HG03520 (cell line): ENCODE measurements at regions not wholly inside any gene's neighbourhood (a gene's known extent, or its start where the extent isn't known, plus 50 kb on each side); places are given as distances from the start of the nearest gene placed in this dataset.

Source experiments
- ATAC-seq: cut with Tn5 transposase; IDR thresholded peaks from one replicate; pipeline ENCODE4 v1.9.1; 2021; ENCODE audit warnings: mild to moderate bottlenecking, moderate library complexity; ENCODE audit not compliant: unreplicated experiment

DNA sequence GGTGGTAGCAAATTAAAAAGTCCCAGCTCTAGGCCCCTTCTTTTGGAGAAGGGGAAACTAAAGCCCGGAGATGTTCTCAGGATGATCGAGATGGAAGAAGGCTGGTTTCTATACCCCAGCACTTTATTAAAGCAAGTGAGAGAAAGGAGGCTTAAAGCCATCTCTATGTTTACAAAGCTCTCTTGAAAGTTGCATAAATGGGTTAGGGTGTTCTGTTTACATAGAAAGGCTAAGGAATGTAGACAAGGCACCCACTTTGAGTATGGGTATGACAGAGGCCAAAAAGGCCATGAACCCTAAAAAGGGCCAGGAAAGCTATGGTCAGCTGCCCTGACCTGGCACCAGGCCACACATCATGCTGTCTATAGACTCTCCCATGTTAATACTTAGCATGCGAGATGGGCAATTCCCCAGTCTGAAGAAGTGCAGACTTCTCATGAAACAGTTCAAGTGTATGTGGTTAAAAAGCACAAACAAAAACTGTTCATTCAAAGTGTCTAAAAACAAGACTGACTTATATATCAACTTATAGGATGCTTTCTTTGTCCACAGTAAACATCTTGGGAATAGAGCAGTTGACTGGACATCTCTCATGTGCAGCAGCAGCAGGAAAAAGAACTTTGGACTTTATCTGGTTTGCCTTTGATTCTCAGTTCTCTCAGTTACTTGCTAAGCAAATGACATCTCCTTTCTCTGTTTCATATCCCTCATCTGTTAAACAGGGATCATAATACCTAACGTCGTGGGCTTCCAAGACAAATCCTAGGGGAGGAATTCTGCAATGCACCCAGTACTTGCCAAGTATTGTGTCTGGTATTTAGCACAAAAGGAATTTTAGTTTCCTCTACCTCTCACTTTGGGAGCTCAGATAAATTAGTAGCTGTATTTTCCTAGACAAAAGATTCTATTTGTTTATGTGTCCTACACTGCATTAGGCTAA is 521.6 kb downstream of the PLPP3 start:
- ATAC-seq, result no peak

DNA sequence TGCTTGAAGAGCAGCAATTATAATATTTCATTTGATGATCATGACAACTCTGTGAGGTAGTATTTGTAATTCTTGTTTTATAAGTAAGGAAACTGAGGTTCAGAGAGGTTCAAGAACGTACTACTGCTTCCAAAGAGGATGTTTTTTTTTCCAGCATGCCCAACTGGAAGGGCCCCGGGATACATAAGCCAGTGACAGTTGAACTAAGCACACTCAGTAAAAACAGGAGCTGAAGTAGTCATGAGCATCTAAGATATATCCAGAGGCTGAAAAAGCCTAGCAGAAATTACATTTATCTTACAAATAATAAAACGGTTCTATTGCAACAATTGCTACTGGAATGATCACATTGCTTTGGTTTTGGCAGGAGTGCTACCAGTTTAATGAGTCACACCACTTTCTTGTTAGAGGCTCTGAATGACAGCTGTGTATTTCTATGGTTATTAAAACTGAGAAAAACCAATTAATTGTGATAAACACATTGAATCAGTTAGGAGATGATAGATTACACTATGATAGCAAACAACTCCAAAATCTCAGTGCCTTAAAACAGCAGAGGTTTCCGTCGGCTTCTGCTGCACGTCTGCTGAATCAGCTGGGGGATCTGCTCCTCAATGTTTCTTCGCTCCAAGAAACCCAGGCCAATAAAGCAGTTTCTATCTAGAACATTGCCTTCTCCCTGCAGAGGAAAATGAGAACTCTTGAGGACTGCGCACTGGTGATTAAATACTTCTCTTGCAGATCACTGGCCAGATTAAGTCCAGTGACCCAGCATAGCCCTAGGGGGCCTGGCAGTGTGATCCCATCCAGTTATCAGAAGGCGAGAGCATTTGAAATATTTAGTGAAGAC is 522.7 kb downstream of the PLPP3 start:
- ATAC-seq, result no peak

DNA sequence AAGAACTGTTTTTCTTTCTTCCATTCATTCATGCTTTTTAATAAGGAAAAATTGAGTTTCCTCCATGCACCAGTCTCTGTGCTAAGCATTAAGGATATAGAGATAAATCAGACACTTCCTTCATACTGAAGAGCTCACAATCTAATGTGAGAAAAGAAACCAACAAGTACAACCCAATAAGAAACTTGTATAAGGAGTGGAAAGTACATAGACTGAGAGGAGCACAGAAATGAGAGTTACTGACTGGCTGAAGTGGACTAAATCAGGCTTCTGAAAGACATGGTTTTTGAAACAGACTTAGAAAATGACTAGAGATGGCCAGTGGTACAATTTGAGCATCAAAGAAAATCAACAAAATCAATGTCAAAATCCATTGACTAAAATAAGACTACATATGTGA is 524.4 kb downstream of the PLPP3 start:
- no peak for ATAC-seq

DNA sequence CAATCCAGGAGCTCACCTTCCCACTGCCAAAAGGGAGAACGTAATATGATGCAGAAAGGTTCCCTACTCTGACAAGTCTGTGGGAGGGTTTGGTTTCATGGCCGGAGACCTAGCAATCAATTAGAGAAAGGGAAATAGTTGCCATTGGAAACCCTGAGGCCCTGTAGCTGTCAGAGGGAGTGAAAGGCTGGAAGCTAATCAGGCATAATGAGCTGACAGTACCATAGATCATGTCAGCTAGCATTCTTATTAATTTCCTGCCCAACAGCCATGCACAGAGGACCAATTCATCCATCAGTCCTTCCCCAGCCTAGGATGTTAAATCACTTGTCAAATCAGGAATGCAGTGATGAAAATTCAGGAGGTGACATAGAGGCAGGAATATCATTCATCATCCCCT is 527.3 kb downstream of the PLPP3 start:
- ATAC-seq, result no peak

DNA sequence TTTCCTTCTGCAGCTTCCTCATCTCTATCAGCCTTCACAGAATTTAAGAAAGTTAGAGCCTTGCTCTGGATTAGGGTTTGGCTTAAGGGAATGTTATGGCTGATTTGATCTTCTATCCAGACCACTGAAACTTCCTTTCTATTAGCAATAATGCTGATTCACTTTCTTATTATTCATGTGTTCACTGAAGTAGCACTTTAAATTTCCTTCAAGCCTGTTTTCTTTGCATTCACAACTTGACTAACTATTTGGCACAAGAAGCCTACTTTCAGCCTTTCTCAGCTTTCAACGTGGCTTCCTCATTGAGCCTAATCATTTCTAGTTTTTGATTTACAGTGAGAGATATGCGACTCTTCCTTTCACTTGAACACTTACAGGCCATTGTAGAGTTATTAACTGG is 528.5 kb downstream of the PLPP3 start:
- ATAC-seq, result no peak

DNA sequence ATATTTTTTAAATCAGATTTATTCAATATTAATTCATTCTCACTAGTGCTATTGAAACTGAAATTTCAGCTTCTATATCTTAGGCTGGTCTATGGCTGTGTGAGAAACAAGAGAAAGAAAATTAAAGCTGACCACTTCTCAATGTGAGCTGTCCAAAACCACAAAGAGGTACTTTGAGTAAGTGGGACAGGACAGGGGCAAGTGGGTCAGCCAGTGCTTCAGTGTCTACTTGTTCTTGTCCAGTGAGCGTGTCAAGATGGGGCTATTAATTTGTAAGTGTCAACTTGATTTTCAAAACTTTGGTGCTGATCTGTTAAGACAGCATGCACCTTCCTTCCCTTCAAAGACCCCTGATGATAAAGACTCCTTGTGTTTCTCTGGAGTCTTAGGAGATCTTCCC is 533.9 kb downstream of the PLPP3 start:
- no peak for ATAC-seq

DNA sequence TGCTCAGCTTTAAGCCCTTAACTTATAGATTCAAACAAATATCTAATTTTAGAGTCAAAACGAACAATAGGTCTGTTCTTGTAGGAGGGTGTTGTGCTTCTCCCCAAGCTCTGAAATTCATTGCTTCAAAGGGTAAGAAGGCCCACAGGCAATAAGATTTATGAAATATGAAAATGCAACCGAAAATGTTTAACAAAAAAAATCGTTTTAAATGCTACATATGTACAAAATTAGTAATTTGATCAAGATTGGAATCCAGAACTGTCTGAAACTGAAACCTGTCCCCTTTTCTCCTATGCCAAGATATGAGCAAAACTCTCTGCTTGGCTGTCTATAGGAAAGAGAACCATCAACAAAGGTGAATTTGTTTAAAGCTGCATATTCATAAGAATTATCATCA is 534.3 kb downstream of the PLPP3 start:
- ATAC-seq, result no peak

DNA sequence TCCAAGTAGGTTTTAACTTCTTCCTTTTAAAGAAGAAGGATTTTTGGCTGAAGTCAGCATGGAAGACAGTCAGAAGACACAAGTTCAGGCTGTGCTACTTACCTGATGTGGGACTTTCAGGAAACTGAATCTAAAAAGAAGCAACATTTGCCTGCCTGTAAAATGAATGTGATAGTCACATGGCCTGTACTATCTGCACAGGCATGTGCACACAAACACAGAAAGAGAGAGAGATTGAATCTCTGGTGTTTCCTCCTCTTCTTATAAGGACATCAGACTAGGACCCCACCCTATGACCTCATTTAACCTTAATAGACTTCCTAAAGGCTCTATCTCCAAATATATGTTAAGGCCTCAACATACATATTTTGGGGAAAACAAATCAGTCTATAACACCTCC is 542.9 kb downstream of the PLPP3 start:
- ATAC-seq, result no peak

DNA sequence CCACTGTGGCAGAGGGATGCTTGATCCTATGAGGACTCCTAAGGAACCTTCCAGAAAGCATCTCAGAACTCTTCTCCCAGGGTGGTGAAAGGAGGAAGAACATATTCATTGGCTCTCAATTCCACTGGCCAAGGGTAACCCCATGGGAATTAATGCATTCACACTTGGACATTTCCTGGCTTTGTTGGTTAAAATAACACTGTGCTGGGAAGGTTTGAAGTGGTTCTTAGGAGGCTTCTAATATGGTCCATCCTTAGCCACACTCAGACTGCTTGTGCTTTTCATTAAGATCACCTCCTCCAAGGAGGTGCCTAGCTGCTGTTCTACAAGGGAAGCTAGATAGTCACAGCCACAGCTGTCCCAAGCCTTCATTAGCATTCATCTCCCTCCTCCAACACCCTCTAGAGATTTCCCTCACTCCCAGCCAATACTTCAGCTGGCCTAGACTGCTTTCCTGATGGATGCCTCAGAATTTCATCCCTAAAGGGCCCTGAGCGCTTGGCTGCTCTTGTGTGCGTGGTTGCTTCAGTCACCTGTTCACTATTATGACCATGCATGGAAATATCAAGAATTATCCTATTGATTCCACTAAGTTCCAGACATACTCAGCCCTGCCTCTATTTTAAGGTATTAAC is 544.4 kb downstream of the PLPP3 start:
- no peak for ATAC-seq

DNA sequence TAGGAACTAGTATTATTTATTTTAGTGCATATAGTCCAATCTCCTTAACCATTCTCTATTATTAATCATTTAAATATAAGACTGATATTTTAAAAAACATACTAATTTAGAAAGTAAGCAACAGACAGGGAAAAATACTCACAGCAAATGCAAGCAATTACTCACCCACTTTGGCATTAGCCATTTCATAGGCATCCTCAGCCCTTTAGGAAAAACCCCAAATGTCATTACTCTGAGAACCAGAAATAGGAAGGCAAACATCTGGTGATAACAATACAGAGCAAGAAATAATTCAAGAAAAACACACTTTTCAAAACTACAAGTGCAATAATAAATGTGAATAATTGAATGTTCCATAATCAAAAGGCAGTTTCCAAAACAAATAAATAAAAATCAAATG is 545.1 kb downstream of the PLPP3 start:
- no peak for ATAC-seq

DNA sequence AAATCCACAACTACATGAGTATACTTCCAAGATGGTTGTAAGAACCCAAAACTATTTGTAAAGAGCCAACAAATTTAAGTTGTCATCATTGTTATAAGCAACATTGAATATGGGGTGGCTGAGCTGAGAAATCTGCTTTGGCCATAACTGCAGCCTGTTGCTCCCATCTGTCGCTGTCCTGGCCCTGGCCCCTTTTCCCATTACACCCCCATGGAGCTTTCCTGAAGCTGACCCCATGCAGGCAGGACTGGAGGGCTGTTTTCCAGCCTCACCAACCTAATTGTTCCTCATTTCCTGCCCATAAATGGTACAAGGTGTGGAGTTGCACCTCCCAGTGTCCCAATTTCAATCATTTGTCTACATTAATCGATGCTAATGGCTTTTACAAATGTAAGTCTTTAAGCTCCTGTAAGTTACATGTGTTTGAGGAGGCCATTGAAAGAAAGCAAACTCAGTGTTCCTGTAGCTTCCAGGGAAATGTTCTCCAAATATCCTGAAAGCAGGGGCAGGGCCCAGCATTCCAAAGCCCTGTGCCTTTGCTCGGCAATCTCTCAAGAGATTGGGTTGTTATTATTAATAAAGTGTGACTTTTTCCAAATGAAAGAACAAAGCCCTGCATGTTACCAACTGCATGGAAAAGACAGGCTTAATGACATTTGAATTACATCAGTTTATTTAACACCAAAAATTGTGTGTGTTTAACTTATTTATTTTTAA is 545.9 kb downstream of the PLPP3 start:
- ATAC-seq, result no peak

DNA sequence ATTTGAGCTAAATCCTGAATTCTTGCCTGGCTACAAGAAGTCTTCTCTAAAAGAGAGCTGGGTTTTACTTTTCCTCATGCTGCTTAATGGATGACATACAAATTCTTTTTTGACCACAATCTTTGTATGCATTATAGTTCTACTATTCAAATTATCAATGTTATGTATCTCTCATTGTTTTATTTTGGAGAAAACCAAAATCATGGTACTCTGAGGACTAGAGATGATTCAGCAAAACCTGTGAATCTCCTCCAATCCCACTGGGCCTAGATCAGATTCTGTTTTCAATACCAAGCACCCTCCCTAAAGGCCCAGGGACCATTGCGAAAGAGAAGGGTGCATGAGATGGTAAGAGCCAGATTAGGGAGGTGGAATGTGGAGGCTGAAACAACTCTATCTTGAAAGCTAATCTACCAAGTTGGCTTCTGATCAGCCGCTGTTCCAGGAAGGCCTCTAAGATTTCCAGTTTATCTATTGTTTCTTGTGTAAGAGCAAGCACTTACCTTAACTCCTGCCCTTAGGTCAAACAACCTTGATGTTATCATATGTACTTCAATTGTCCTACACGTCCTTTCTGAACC is 547.2 kb downstream of the PLPP3 start:
- no peak for ATAC-seq

DNA sequence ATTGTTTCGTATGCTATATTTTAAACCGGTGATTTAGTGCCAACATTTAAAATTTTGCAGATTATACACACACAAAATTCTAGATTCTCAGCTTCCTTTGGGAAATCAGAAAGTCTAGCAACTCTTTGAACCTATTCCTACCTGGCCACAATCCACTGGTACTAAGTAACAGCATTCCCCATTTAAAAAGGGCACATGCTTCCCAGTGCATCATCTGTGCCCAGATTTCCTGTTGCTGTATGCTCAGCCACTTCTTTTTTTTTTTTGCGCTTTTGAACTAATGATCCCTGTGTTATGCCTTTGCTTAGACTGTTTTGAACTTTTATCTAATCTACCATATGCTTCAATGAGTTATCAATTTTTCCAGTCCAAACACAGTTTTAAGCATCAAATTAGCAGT is 548.4 kb downstream of the PLPP3 start:
- no peak for ATAC-seq

DNA sequence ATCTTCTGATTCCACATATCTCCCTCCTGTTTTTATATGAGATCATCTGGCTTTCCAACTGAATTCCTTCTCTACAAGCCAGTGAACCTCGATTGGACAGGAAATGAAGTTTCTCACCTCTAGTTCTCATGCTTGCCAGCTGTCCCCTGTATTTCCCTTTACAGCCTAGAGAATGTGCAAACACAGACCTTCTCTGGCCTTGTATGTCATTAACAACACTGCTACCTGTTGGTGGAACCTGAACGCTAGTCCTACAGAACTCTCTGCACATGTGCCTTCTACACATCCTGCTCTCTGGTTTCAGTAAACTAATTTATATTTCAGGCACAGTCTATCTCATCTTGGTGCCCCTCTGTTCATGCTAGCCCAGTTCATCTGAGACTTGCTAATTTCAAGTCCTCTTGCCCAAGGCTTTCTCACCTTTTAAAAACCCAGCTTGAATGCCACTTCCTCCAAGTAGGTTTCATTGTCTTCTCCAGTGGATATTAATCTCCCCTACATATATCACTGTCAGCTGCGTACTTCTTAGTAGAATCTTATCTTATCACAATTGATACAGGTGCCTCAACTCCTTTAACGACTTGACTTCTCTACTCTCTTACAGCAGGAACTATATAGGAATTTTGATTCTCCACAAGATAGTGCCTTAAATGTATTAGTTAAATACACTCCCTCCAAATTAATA is 549.9 kb downstream of the PLPP3 start:
- ATAC-seq, result no peak

DNA sequence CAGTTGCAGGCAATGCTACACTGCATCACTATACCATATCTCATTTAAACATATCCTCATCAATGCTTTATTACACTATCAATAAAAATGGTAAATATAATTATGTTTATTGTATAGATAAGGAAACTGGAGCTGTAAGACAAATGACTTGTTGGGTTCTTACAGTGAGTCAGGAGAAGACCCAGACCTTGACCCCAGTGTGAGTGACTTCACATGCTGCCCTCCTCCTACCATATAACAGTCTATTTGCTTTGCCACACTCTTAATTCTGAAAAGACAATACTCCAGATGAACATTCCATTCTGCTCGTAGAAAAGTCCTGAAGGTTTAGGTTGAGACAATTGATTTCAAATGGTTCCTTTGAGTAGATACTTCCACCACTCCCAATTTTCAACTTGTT is 550.5 kb downstream of the PLPP3 start:
- ATAC-seq, result no peak

DNA sequence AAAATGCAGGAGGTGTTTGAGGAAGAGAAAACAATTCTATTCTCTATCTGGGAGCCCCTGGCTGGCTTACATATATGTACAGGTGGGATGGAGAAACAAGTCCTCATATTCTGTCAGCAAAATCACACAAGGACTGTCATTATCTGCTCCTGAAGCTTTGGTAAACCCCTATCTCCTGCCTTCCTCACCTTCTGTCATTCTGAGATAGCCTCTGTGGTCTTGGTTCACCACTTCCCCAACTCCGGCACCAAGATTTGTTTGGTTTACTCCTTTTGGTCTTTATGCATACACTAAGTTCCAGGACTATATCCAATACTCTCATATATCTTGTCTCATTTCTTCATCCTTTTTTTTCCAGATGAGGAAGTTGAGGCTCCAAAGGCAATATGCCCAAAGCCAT is 551.1 kb downstream of the PLPP3 start:
- no peak for ATAC-seq

DNA sequence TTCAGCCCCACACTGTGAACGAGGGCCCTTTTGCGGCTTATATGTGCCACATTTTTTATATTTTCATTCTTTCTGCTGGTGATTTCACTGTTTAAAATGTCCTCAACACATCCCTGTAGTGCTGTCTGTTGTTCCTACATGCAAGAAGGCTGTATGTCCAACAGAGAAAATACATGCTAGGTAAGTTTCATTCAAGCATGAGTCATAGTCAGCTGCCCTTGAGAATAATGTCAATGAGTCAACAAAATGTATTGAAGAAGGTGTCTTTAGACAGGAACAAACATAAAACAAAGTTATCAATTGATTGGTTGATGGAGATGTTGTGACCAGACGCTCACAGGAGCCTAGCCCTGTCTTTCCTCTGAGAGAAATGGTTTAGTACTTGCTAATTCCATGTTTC is 553.4 kb downstream of the PLPP3 start:
- ATAC-seq, result no peak

DNA sequence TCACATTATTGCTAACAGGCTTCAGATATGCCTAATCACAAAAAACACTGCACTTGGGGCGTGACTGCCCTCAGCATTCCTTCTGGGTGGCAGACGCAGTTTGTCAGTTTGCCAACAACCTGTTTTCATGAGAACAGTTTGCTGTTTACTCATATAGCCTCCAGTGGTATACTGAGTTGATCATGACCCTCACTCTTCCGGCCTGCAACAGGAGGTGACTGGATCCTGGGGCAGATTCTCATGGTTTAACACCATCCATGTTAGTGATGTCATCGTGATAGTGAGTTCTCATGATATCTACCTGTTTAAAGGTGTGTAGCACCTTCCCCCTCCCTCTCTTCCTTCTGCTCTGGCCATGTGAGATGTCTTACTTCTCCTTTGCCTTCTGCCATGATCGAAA is 555.2 kb downstream of the PLPP3 start:
- no peak for ATAC-seq

DNA sequence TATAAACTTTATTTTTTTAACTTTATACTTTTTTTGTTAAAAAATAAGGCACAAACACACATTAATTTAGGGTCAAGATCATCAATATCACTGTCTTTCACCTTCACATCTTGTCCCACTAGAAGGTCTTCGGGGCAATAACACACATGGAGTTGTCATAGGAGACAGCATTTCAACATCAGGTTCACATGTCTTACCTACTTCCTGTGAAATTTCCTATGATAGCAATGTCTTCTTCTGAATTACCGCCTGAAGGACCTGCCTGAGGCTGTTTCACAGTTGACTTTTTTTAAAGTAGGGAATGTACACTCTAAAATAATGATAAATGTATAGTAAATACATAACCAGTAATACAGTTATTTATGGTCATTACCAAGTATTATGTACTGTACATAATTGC is 559.4 kb downstream of the PLPP3 start:
- no peak for ATAC-seq

DNA sequence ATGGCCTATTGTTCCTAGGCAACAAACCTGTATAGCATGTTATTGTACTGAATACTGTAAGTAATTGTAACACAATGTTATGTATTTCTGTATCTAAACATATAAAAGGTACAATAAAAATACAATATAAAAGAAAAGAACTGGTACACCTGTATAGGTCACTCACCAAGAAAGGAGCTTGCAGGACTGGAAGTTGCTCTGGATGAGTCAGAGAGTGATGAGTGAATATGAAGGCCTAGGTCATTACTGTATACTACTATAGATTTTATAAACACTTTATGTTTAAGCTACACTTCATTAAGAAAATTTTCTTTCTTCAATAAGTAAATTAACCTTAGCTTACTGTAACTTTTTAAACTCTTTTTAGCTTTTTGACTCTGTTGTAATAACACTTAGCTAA is 559.9 kb downstream of the PLPP3 start:
- ATAC-seq, result no peak
